HCT116 (cell line): ENCODE measurements at regions not wholly inside any gene's neighbourhood (a gene's known extent, or its start where the extent isn't known, plus 50 kb on each side); places are given as distances from the start of the nearest gene placed in this dataset.

ENCODE experiments used
- CEBPB ChIP-seq: IDR thresholded peaks from 2 replicates; pipeline ENCODE4 v1.6.1; 2012; ENCODE audit warnings: low read depth
- ELF1 ChIP-seq: IDR thresholded peaks from 2 replicates; pipeline ENCODE4 v1.6.1; 2012; ENCODE audit warnings: low read depth, borderline replicate concordance
- EZH2 ChIP-seq: fragments of 200-600 bp; sonication (generic); IDR thresholded peaks from 2 replicates; pipeline ENCODE4 v1.6.1; 2017; ENCODE audit warnings: antibody characterized with exemption, mixed run types
- EZH2phosphoT487 ChIP-seq: fragments of 200-600 bp; IDR thresholded peaks from 2 replicates; pipeline ENCODE4 v1.6.1; 2018; ENCODE audit warnings: antibody characterized with exemption, borderline replicate concordance
- JUND ChIP-seq: IDR thresholded peaks from 2 replicates; pipeline ENCODE4 v1.6.1; 2012
- POLR2A ChIP-seq: IDR thresholded peaks from 2 replicates; pipeline ENCODE4 v1.7.0; 2011; ENCODE audit warnings: borderline replicate concordance; ENCODE audit not compliant: insufficient read depth, insufficient read length; ENCODE audit errors: extremely low read depth
- POLR2AphosphoS5 ChIP-seq: IDR thresholded peaks from 2 replicates; pipeline ENCODE4 v1.6.1; 2011; ENCODE audit warnings: mild to moderate bottlenecking, low read depth, low read length, moderate library complexity
- SRF ChIP-seq: IDR thresholded peaks from 2 replicates; pipeline ENCODE4 v1.6.1; 2012; ENCODE audit warnings: low read depth
- ZFX ChIP-seq: fragments of 450-650 bp; IDR thresholded peaks from 2 replicates; pipeline ENCODE4 v1.6.1; 2017
- TF ChIP-seq, protein P1 (sequence below), 3 experiments: fragments of 200-600 bp in 1 of 3; sonication (generic) in 1 of 3; IDR thresholded peaks in 2 of 3; conservative IDR thresholded peaks in 1 of 3; 2 replicates each; pipeline ENCODE4 v1.5.1; 2012 to 2017; ENCODE audit warnings: low read depth in 2 of 3, low read length in 2 of 3, antibody characterized with exemption in 1 of 3, borderline replicate concordance in 1 of 3, control low read depth in 1 of 3, mild to moderate bottlenecking in 1 of 3, mixed read lengths in 1 of 3, mixed run types in 1 of 3, moderate library complexity in 1 of 3; ENCODE audit not compliant: insufficient read depth in 1 of 3
- TF ChIP-seq, protein P2 (sequence below): IDR thresholded peaks from 2 replicates; pipeline ENCODE4 v1.6.1; 2012
- TF ChIP-seq, protein P3 (sequence below): IDR thresholded peaks from 2 replicates; pipeline ENCODE4 v1.6.1; 2011; ENCODE audit warnings: mild to moderate bottlenecking, low read length, moderate library complexity; ENCODE audit not compliant: insufficient replicate concordance; ENCODE audit errors: extremely low read depth

DNA sequence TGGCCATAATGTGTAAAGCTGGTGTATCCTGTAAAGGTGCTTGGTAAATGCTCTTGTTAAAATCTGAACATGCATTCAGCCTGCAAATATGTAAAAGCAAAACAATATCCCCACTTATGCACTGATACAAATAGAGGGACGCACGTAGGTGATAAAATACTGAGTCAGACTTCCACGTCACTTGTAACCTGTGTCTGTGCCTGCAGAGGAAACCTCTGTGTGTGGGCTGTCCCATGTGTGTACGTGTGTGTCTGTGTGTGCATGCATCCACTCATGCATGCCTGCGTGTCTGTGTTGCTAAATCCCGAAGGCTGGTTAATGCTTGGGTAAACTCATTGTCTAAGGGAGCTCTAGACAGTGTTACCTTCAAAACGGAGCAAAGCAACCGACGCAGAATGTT lies 68.9 kb downstream of the KLF6 start:
- TF ChIP-seq EZH2 (no peak), ZFX (no peak), EZH2phosphoT487 (no peak), POLR2A (no peak), JUND (no peak), CEBPB (no peak), POLR2AphosphoS5 (no peak), ELF1 (no peak), SRF (no peak)
- TF ChIP-seq, protein P1, sequence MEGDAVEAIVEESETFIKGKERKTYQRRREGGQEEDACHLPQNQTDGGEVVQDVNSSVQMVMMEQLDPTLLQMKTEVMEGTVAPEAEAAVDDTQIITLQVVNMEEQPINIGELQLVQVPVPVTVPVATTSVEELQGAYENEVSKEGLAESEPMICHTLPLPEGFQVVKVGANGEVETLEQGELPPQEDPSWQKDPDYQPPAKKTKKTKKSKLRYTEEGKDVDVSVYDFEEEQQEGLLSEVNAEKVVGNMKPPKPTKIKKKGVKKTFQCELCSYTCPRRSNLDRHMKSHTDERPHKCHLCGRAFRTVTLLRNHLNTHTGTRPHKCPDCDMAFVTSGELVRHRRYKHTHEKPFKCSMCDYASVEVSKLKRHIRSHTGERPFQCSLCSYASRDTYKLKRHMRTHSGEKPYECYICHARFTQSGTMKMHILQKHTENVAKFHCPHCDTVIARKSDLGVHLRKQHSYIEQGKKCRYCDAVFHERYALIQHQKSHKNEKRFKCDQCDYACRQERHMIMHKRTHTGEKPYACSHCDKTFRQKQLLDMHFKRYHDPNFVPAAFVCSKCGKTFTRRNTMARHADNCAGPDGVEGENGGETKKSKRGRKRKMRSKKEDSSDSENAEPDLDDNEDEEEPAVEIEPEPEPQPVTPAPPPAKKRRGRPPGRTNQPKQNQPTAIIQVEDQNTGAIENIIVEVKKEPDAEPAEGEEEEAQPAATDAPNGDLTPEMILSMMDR (IDR thresholded peaks at IDR 0.05 in 2 of 3, conservative IDR thresholded peaks at IDR 0.05 in 1 of 3; ENCODE audit: borderline replicate concordance in 1 of 3, insufficient read depth in 1 of 3, low read depth in 2 of 3, low read length in 2 of 3), result no peak
- TF ChIP-seq, protein P2, sequence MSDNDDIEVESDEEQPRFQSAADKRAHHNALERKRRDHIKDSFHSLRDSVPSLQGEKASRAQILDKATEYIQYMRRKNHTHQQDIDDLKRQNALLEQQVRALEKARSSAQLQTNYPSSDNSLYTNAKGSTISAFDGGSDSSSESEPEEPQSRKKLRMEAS, result no peak
- TF ChIP-seq, protein P3, sequence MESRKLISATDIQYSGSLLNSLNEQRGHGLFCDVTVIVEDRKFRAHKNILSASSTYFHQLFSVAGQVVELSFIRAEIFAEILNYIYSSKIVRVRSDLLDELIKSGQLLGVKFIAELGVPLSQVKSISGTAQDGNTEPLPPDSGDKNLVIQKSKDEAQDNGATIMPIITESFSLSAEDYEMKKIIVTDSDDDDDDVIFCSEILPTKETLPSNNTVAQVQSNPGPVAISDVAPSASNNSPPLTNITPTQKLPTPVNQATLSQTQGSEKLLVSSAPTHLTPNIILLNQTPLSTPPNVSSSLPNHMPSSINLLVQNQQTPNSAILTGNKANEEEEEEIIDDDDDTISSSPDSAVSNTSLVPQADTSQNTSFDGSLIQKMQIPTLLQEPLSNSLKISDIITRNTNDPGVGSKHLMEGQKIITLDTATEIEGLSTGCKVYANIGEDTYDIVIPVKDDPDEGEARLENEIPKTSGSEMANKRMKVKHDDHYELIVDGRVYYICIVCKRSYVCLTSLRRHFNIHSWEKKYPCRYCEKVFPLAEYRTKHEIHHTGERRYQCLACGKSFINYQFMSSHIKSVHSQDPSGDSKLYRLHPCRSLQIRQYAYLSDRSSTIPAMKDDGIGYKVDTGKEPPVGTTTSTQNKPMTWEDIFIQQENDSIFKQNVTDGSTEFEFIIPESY, result no peak
